ENCODE measurements at regions not wholly inside any gene's neighbourhood (a gene's known extent, or its start where the extent isn't known, plus 50 kb on each side); places are given as distances from the start of the nearest gene placed in this dataset.

- Histone ChIP-seq H3K4me1 (ENCODE audit: control insufficient read depth, extremely low read depth, insufficient read depth, low read length) (no peaks in the 10 kb centered on the region), H3K9me3 (ENCODE audit: control insufficient read depth, low read depth, low read length) (no peaks in the 10 kb centered on the region), H4K20me1 (ENCODE audit: control insufficient read depth, extremely low read depth, insufficient read depth, low read length) (no peaks in the 10 kb centered on the region), H3K79me2 (ENCODE audit: control insufficient read depth, insufficient read depth, low read length) (no peaks in the 10 kb centered on the region), H3K27me3 (ENCODE audit: control insufficient read depth, extremely low read depth, insufficient read depth, low read length) (no peaks in the 10 kb centered on the region), H2AFZ (ENCODE audit: control insufficient read depth, low read length) (peak overlapping the region; percentile 22), H3K4me3 (ENCODE audit: control insufficient read depth in 2 of 3, extremely low read depth in 1 of 3, insufficient read depth in 2 of 3, low read depth in 1 of 3, low read length in 3 of 3) (no peak overlapping the region), H3K36me3 (ENCODE audit: control insufficient read depth in 2 of 2, extremely low read depth in 1 of 2, insufficient read depth in 2 of 2, low read length in 2 of 2) (no peaks in the 10 kb centered on the region), H3K9ac (ENCODE audit: control insufficient read depth, extremely low read depth, insufficient read depth, low read length) (no peak overlapping the region), H3K4me2 (ENCODE audit: control insufficient read depth, extremely low read depth, insufficient read depth, low read depth, low read length) (no peak overlapping the region), H3K27ac (ENCODE audit: control insufficient read depth, insufficient read depth, low read length) (no peak overlapping the region), H3K9me1 (ENCODE audit: control insufficient read depth, extremely low read depth, insufficient read depth, low read length) (no peaks in the 10 kb centered on the region)
- FAIRE-seq (no peak), DNase-seq (ENCODE audit: low read depth, low spot score) (no peak)
- dilution Hi-C loops (cut with MboI; ENCODE audit: extremely low pct_ligation_motif_present, low sequenced_read_pairs): no loop called here
- TF ChIP-seq EZH2 (IDR thresholded peaks at IDR 0.05; ENCODE audit: low read length): no peak
- no peak for TF ChIP-seq CTCF (optimal IDR thresholded peaks at IDR 0.05 in 1 of 3, IDR thresholded peaks at IDR 0.05 in 1 of 3, conservative IDR thresholded peaks at IDR 0.05 in 1 of 3; ENCODE audit: extremely low read depth in 1 of 3, insufficient read depth in 2 of 3, low read length in 3 of 3)
Measured at GRCh38 chr6:48714699-48715098, 603.7 kb upstream of the PTCHD4 start.

- H3K4me2 ChIP-seq (ENCODE audit: control insufficient read depth, extremely low read depth, insufficient read depth, low read depth, low read length): no peak overlapping the region
- H2AFZ ChIP-seq (ENCODE audit: control insufficient read depth, low read length): no peak overlapping the region
- H4K20me1 ChIP-seq (ENCODE audit: control insufficient read depth, extremely low read depth, insufficient read depth, low read length): no peaks in the 10 kb centered on the region
- no peaks in the 10 kb centered on the region for H3K9me3 ChIP-seq (ENCODE audit: control insufficient read depth, low read depth, low read length)
- DNase-seq (ENCODE audit: low read depth, low spot score) (no peak), FAIRE-seq (no peak)
- no peak overlapping the region for H3K4me3 ChIP-seq (ENCODE audit: control insufficient read depth in 2 of 3, extremely low read depth in 1 of 3, insufficient read depth in 2 of 3, low read depth in 1 of 3, low read length in 3 of 3)
- H3K27me3 ChIP-seq (ENCODE audit: control insufficient read depth, extremely low read depth, insufficient read depth, low read length): no peaks in the 10 kb centered on the region
- H3K9me1 ChIP-seq (ENCODE audit: control insufficient read depth, extremely low read depth, insufficient read depth, low read length): no peaks in the 10 kb centered on the region
- H3K27ac ChIP-seq (ENCODE audit: control insufficient read depth, insufficient read depth, low read length): no peak overlapping the region
- no peaks in the 10 kb centered on the region for H3K4me1 ChIP-seq (ENCODE audit: control insufficient read depth, extremely low read depth, insufficient read depth, low read length)
- TF ChIP-seq EZH2 (IDR thresholded peaks at IDR 0.05; ENCODE audit: low read length) (no peak), CTCF (optimal IDR thresholded peaks at IDR 0.05 in 1 of 3, IDR thresholded peaks at IDR 0.05 in 1 of 3, conservative IDR thresholded peaks at IDR 0.05 in 1 of 3; ENCODE audit: extremely low read depth in 1 of 3, insufficient read depth in 2 of 3, low read length in 3 of 3) (no peak)
- no peaks in the 10 kb centered on the region for H3K79me2 ChIP-seq (ENCODE audit: control insufficient read depth, insufficient read depth, low read length)
- H3K36me3 ChIP-seq (ENCODE audit: control insufficient read depth in 2 of 2, extremely low read depth in 1 of 2, insufficient read depth in 2 of 2, low read length in 2 of 2): no peaks in the 10 kb centered on the region
- dilution Hi-C loops (cut with MboI; ENCODE audit: extremely low pct_ligation_motif_present, low sequenced_read_pairs): no loop called here
- no peak overlapping the region for H3K9ac ChIP-seq (ENCODE audit: control insufficient read depth, extremely low read depth, insufficient read depth, low read length)
Measured at GRCh38 chr6:48714250-48714649, 603.3 kb upstream of the PTCHD4 start.

Data from keratinocyte (primary cell).